ENCODE measurements at regions not wholly inside any gene's neighbourhood (a gene's known extent, or its start where the extent isn't known, plus 50 kb on each side); places are given as distances from the start of the nearest gene placed in this dataset.

DNA sequence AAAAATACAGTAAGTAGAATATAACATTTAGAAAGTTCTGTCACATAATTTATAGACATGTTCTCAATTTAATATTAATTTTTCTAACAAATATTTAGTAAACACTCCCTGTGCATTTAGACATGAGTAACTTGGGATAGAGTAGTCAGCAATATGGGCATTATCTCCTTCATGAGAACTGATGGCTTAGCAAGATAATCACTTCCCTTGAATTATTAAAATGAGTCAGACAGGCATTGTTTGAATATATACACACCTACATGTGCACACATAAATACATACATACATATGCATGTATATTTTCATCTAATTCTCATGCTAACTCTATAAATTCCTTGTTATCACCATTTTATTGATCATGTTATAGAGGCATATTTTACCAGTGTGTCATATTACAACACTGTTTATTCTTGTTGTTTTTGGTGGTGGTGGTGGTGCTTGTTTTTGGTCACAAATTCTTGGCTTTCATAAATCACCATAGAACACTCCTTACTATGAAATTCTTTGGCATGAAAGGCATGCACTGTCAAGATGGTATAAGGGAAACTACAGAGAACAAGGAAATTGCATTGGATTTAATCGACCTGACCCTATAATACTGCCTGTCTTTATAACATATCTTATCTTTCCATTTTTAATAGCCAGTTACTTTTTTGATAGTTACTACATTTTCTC, 434.5 kb upstream of the MANEA start:
- no peak for DNase-seq

DNA sequence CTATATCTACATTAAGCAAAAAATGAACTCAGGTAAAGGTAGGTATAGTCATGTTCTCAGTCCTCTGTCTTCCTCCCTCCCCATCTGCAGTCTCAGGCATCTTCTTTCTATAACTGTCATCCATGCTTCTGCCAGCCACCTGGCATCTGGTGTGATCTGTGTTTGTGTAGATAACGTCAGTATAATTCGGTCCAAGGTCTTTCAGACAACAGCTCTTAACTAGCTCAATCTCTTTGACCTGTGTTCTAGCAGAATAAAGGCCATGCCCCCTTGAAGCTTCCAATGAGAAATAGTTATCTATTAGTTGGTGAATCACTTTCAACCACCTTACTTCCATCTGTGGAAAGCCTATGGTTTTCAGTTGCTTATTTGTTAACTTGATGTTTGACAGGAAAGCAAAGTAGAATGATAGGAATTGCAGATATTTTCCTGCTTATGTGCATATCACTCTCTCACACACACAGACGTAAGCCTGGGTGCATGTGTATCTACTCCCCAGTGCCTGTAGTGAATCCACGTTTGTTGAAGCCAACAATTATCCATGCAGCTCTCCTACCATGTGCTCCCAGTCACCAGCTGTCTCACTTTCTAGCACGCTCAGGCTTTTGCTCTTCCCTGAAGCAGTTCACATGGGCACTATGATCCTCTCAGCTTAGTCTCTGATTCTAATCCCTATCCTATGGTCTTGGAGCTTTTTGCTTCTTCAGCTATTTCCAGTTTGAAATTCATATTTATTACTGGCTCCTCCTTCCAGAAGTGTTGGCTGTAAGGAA, 433.7 kb upstream of the MANEA start:
- DNase-seq: no peak

DNA sequence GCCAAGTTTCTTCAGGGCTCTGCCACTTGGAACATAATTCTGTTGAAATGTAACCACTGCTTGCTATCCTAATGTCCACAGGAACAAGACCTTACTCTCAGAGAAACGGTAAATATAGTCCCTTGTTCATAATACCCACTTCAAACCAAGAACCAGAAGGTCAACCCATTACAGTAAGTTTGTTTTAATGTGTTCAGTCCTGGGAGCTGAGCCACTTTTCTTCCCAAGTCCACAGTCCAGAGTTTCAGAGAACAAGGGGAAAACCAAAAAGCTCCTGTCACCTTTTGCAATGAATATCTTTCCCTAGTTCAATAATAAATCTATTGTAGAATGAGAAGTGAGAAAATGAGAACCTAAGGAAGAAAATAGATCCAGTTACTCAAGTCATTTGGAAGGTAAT, 431.9 kb upstream of the MANEA start:
- DNase-seq: no peak

DNA sequence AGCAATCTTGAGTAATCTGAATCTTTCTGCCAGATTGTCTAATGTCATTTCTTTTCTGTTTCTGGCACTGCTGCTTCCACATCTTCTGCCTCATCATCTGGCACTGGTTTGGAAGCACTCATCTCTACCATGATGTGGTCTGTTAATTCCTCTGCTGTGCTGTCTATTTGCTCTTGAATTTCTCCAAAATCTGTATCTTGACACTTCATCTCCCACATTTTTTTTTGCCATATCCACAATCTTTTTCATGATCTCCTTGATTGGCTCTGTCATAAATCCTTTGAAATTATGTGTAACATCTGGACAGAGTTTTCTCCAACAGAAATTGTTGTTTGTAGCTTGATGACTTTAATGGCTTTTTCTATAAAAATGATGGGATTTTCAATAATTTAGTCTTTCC, 417.8 kb upstream of the MANEA start:
- DNase-seq: no peak

DNA sequence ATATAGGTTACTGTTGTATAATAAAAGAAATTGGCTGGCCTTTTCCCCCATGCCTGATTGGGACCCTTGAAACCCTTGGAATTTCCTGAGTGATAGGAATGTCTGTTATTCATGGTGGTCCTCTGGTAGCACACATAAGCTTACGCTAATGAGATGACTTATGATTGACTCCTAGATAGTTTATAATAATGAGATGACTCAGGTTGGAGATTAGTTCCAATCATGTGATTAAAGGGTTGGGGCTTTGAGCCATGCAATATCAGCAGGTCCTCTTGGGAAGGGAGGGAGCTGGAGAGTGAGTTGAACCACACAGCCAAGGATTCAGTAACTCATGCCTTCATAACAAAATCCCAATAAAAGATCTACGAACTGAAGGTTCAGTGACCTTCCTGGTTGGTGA, 407.6 kb upstream of the MANEA start:
- DNase-seq: no peak

DNA sequence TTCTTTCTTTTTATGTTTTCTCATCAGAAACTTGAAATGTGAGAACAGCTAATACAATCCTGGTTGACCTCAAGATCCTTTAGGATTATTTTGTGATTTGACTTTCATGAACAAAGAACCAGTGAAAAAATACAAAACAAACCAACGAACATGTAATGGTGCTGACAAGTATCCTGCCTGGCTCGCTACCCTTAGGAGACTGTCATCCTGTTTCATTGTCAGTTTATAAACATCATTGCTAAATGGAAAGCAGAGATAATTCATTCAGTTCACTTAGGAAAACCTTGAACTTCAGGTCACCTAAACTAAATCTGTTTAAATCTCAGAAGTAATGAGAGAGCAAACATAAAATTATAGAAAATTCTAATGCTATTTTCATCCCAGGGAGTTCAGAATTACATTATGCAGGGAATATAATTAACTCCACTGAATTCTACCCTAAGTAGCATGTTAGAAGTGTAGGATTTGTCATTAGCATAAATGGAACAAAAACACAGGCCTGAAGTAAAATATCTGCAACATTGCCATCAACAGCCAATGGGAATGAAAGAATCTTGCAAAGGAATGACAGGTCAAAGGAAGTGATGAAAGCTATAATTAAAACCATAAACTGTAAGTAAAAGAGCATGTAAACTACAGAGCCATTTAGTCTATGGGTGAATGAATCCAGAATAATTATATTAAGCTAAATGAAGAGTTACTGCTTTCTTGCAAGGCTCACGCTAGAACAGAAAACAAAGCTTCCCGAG, 401.2 kb upstream of the MANEA start:
- DNase-seq: no peak

DNA sequence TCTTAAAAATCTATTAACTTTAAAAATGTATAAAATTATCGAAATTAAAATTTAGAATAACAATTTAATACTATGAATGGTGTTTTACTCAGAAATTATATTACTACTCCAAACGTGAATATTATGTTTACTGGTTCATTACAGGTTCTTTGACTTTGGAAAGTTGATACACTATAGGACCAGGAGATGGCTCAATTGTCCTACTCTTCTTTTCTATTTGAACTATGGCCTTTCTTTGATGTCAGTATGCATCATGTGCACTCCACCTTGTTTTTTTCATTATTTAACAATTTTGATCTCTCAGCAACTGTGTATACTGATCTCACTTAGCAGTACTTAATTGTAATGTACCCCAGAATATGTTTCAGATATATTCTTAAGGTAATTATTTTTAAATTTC, 391.5 kb upstream of the MANEA start:
- no peak for DNase-seq

DNA sequence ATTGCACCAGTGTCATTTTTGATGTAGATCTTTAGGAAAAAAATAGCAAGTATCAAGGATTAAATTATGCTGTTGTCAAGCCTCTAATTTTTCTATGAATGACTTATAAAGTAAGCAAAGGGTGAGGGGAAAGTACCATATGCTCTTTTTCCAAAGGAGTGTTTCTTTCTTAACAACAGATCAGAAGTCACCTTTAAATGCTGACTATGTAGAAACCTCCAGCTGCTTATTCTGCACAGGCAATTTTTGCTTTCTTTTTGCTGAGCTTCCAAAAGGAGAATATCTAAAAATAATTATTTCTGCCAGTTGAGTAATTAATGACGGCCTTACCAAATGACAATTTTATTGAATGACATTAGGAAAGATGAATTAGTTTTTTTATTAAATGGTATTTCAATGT, 390.6 kb upstream of the MANEA start:
- DNase-seq: no peak

DNA sequence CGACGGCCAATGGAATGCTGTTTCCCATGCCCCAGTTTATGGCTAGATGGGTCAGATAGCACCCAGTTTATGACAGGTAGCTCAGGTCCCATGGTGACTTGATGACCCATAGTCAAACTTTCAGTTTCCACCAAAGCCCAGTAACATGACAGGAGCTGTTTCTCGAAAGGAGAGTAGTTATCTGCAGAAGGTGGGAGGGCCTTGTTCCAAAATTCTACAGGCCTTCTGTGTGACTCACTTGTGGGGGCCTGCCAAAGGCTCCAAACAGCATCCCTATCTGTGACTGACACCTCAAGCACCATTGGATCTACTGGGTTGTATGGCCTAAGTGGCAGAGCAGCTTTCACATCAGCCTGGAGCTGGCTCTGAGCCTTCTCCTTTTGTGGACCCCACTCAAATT, 379.7 kb upstream of the MANEA start:
- no peak for DNase-seq

DNA sequence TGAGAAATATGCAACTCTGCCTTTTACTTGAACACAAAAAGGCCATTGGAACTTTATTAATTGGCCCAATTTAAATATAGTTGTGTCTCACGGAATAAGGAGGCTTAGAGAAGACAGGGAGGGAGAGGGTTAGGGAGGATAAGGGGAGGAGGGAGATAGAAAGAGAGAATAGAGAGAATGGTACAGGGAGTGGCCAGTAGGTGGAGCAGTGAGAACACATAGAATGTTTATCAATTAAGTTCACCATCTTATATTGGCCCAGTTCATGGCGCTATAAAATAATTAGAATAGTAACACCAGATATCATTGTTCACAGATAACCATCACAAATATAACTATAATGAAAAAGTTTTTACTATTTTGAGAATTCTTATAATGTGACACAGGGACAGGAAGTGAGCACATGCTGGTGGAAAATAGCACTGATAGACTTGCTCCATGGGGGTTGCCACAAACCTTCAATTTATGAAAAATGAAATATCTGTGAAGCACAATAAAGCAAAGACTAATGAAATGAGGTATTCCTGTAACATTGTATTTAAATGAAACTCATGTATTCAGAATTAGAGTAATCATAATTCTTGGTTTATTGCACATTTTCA, 374.1 kb upstream of the MANEA start:
- DNase-seq: no peak

DNA sequence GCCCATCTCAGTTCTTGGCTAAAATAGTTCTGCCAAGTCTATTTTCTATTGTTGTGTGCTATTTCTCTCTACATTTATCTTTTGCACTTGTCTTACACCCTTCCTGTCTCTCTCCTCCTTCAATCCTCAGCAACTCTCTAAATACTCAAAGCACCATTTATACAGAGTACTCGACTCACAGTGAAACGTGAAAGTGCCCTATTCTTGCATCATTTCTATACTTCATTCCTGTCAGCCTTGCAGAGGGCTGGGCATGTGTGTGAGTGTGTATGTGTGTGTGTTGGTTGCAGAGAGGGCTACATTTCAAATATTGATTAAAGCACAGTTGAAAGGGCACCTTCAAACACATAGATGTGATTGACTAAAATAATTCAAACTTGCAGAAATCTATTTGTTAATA, 373.2 kb upstream of the MANEA start:
- DNase-seq: no peak

DNA sequence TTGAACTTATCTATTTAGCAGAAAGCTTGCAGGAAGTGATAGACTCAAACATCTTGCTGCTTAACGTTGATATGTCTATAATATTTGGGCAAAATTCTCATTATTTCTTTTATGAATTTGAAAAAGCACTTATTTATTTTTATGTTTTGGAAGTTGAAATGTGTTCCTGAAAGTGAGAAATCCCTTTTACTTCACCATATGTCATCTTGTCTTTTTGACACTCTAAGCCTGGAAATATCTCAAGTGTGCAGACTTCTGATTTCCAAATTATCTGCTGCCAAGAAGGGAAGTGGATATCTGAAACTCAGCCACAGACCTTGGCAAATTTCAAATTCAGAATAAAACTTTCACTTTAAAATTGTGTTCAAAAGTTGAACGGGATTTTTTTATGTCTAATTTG, 368.7 kb upstream of the MANEA start:
- DNase-seq: no peak

DNA sequence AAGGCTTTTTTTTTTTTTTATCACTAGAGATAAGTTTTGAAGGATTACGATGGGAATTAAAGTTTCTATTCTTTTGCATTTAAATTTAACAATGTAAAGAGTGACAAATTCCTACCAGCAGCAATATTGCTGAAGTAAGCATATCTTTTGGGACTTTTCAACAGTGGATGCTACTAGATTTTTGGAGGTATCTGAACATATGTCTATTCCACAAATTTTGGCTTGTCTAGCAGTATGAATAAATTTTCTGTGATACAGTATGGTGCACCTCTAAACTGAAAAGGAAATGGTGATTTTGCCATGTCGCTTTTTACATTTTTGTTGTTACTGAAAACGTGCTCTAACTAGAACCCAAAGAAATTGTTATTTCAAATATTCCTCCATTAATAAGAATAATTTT, 368.3 kb upstream of the MANEA start:
- no peak for DNase-seq

DNA sequence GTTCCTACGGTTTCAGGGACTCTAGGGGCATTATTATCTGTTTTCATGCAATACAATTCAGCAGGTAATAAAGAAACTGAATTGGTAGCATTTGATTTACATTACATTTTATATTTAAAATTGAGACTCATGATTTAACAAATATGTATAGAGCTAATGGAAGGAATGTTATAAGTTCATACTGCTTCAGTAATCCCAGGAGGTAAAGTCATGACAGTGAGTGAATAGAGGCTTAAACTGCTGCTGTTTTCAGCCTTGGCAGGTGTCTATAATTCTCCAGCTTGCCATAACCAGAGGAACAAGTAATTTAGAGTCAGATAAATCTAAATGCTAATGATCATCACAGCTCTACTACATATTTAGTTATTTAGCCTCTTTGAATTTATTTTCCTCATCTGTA, 360.8 kb upstream of the MANEA start:
- no peak for DNase-seq

DNA sequence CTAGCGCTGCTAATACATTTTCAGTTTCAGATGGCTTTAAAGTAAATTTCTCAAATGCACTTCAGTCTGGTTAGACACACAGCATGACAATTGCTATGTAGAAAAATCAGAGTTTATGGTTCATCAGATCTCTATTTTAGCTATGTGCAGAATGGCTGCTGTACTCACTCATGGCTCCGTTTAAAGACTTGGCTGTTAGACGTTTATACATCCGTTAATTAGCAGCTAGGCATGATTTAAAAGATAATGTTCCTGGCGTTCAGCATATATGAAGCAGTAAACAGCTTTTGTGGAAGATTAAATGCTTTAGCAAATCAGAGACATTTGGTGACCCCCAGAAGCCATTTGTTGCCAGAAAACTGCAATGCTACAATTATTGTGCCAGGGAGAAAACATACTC, 350.0 kb upstream of the MANEA start:
- no peak for DNase-seq

DNA sequence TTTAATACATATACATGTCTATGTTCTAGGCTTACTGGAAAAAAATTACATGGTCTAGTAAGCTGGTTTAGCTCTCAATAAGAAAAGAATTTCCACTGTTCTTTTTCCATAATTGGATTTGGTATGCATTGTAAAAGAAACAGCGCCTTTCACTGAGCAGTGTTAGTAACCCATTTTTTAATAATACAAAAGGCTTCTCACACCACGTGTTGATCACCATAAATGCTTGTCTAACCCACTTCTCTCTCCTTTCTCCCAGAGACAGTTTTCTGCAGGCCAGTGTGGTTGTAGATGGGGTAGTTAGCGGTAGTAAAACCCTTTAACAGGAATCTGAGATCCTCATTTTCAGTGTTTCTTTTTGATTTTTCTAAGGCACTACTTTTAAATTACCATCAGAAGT, 348.7 kb upstream of the MANEA start:
- DNase-seq: no peak

DNA sequence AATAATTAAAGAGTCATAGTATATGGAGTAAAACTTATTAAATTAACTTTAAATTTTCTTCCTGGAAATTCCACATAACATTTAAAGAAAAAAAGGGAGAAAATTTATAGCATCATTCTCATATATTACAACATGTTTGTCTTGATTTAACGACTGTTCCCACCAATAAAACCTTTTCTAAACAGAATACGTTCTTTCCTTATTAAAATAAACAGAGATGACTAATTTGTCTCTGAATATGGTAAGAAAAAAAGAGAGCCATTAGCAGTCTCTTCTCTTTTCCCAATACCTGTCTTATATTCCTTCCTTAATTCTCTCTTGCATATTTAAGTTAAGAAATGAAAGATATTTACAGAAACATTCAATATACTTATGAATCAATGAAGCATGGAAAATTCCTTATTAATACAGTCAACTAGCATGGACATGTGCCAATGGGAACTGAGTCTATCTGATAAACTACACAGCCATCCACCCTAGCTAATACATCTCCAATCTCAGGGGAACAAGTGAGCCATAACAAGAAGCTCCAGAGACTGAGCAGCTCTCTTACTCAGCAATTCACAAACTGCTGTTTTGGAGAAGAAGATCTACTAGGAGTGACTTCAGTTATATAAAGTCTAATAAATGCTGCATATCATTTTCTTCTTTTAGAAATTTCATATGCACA, 347.1 kb upstream of the MANEA start:
- no peak for DNase-seq

DNA sequence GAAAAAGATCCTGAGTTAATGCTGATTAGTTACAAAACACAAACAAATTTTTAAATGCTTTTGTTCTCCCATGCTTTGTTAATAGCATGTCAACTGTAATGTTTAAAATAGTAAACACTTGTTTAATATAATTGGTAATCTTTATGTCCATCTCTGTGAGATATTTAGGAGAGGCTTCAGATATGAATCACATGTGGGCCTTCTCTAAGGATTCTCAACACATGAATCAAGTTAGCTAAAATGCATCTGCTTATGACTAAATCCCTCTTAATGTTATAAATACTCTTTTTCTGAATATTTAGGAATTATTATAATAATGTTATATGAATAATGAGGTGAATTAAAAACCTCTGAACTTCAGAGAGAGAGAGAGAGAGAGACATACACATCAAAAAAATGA, 345.9 kb upstream of the MANEA start:
- DNase-seq: no peak

DNA sequence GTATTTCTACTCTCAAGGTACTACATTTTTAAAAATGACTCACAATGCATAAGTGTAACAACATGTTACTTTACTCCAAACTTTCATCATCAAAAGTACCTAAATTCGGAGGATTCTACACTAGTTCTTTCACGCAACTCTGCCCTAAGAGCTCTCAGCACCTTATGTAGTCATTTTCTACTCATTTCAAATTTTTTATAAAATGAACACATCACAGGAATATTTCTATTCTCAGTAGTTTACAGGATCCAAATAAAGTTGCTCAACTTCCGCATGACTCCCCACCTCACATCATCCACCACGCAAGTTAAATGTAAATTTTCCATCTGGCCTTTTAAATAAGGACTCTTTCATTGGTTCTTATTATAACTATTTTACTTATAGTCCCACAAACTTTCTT, 344.9 kb upstream of the MANEA start:
- DNase-seq: no peak

DNA sequence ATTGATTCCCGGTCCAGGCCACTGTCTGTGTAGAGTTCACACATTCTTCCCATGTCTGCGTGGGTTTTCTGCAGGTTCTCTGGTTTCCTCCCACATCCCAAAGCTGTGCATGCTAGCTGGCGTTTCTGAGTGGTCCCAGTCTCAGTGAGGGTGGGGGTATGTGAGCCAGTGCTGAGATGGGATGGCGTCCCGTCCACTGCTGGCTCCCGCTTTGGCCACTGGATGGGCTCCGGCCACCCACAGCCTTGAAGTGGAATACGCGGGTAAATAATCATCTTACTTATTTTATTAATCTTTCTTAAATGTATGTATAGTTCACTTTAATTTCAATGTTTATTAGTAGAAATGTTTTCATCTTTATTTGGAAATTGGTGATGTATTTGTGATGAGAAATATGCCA, 343.5 kb upstream of the MANEA start:
- no peak for DNase-seq

DNA sequence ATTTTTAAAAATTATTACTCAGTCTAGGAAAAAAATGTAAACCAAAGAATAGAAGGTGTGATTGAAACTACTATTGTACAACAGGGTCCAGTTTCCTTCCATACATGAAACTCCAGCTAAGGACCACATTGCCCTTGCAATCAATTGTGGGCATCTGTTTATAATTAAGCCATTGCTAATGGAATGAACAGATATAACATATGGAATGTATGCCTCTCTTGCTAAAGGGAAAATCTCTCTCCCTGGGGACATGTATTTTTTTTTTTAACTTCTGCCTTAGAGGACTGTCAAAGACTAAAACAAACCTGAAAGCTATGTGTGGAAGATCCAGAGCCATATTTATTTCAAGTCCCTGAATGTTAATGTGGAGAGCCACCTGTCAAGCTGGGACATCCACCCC, 336.8 kb upstream of the MANEA start:
- no peak for DNase-seq

DNA sequence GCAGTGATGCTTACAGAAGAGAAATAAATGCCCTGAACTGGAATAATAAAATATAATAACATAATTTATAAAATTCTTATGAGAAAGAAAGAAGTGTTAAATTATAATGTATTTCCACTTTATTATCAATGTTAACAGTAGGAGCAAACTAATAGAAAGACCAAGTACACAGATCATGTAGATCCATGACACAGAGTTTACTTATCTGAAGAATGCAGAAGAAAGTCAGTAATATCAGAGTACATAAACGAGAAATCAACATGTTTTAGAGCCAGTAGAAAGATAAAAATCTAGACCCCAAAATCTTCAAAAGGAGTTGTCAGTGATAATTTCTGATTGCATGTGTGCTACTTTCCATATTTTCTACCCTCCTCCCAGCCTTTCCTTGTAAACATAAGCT, 334.8 kb upstream of the MANEA start:
- no peak for DNase-seq

DNA sequence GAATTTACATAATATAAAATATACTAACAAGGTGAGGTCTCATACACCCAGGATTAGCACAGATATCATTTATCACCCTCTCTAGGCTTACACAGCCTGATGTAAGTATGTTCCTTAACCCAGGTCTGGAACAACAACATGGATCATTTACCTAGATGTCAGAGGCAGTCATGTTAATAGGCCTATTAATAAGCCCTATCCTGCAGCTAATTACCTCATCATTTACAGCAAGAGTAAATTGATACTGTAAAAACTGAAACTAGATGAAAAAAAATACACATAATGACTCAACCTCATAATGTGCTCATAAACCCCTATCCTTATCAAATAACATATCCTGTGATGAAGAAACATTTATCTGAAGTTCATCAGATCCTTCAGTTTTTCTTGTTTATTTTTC, 334.3 kb upstream of the MANEA start:
- DNase-seq: no peak

All from GF-D8 (cell line).